ENCODE measurements at regions not wholly inside any gene's neighbourhood (a gene's known extent, or its start where the extent isn't known, plus 50 kb on each side); places are given as distances from the start of the nearest gene placed in this dataset.

- H2AK5ac ChIP-seq (ENCODE audit: insufficient read length, low read length), result no peak overlapping the region
- no peaks in the 10 kb centered on the region for H3K23me2 ChIP-seq (ENCODE audit: insufficient read length, low read depth, low read length, poor library complexity, severe bottlenecking)
- H4K8ac ChIP-seq (replicated peaks; ENCODE audit: insufficient read length, low read depth, low read length), result no peak overlapping the region
- no peaks in the 10 kb centered on the region for H3K9me3 ChIP-seq (ENCODE audit: control insufficient read depth, low read depth, low read length)
- H3K4me1 Mint-ChIP-seq, result peaks cover 0 to 10% of the 10 kb centered on the region in 2 experiments; a peak in 2 of 4 replicates
- no peaks in the 10 kb centered on the region for H3K79me2 ChIP-seq (ENCODE audit: insufficient read depth, low read length)
- H4K91ac ChIP-seq (ENCODE audit: insufficient read length, low read depth, low read length), result no peak overlapping the region
- H3K27me3 ChIP-seq (ENCODE audit: insufficient read depth, low read length), result no peaks in the 10 kb centered on the region
- no peak overlapping the region for H2BK5ac ChIP-seq (ENCODE audit: insufficient read length, low read length)
- no peak overlapping the region for H3K4me2 ChIP-seq (ENCODE audit: insufficient read depth, insufficient read length, low read length)
- H3K18ac ChIP-seq (ENCODE audit: insufficient read length, low read depth, low read length), result no peak overlapping the region
- no peaks in the 10 kb centered on the region for H3K79me1 ChIP-seq (ENCODE audit: insufficient read depth, low read depth, low read length, poor library complexity, severe bottlenecking)
- TF ChIP-seq, protein P1, sequence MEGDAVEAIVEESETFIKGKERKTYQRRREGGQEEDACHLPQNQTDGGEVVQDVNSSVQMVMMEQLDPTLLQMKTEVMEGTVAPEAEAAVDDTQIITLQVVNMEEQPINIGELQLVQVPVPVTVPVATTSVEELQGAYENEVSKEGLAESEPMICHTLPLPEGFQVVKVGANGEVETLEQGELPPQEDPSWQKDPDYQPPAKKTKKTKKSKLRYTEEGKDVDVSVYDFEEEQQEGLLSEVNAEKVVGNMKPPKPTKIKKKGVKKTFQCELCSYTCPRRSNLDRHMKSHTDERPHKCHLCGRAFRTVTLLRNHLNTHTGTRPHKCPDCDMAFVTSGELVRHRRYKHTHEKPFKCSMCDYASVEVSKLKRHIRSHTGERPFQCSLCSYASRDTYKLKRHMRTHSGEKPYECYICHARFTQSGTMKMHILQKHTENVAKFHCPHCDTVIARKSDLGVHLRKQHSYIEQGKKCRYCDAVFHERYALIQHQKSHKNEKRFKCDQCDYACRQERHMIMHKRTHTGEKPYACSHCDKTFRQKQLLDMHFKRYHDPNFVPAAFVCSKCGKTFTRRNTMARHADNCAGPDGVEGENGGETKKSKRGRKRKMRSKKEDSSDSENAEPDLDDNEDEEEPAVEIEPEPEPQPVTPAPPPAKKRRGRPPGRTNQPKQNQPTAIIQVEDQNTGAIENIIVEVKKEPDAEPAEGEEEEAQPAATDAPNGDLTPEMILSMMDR (conservative IDR thresholded peaks at IDR 0.05), result no peak
- H4K5ac ChIP-seq (ENCODE audit: insufficient read length, low read depth, low read length), result no peak overlapping the region
- H2BK15ac ChIP-seq (ENCODE audit: low read depth, low read length), result no peak overlapping the region
- no peak overlapping the region for H3K27ac Mint-ChIP-seq
- no peak overlapping the region for H2BK20ac ChIP-seq (ENCODE audit: low read depth, low read length, poor library complexity, severe bottlenecking)
- H2BK120ac ChIP-seq (ENCODE audit: low read depth, low read length, poor library complexity, severe bottlenecking), result no peak overlapping the region
- H3T11ph ChIP-seq (ENCODE audit: low read length), result no peak overlapping the region
- H3K9ac ChIP-seq (ENCODE audit: extremely low read depth, insufficient read length, low read length), result no peak overlapping the region
- H3K4me3 Mint-ChIP-seq, result no peak overlapping the region
- no peaks in the 10 kb centered on the region; a peak in 1 of 7 replicates for H3K36me3 Mint-ChIP-seq (ENCODE audit: insufficient read depth in 1 of 3, low read depth in 3 of 3)
- H3K4ac ChIP-seq (ENCODE audit: low read depth, low read length), result no peak overlapping the region
- no peak overlapping the region for H2AFZ ChIP-seq (ENCODE audit: low read length)
- DNase-seq, result no peak
- no peak overlapping the region for H3K56ac ChIP-seq (ENCODE audit: insufficient read length, low read depth, low read length)
- H3K23ac ChIP-seq (ENCODE audit: insufficient read length, low read depth, low read length), result no peak overlapping the region
- no peak overlapping the region for H2BK12ac ChIP-seq (ENCODE audit: insufficient read length, low read depth, low read length)
- no peaks in the 10 kb centered on the region for H4K20me1 ChIP-seq (ENCODE audit: control insufficient read depth, insufficient read depth, insufficient read length)
- H3K4me1 ChIP-seq (ENCODE audit: insufficient read depth, low read length), result no peaks in the 10 kb centered on the region
- H3K27me3 Mint-ChIP-seq (ENCODE audit: low read depth), result peaks cover 3% of the 10 kb centered on the region
- H3K9me3 Mint-ChIP-seq, result no peaks in the 10 kb centered on the region
- H3K27ac ChIP-seq (ENCODE audit: insufficient read length, low read depth, low read length), result no peak overlapping the region
- no peak overlapping the region for H3K14ac ChIP-seq (ENCODE audit: insufficient read depth, low read length)
Measured at GRCh38 chr9:99441829-99442228, 219.7 kb downstream of the SEC61B start.
